ENCODE measurements at regions not wholly inside any gene's neighbourhood (a gene's known extent, or its start where the extent isn't known, plus 50 kb on each side); places are given as distances from the start of the nearest gene placed in this dataset.

DNA sequence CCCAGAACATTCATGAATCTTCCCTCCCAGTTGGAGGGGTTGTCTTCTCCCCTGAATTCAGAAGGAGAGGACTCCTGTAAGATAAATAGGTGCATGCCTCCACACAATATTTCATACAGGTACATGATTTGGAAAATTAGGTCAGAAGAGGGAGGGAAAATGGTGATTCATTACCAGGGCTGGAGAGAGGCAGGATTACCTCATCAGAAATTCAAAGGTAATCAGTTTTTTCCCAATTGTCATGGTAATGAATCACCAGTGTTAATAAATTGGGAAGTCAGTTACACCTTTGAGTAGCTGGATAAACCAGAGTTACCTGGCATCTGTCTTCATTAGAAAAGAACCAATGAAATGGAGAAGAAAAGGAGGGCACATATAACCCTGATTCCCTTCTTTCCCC is 128.5 kb downstream of the EN1 start:
- no peak for DNase-seq
- Histone ChIP-seq H4K20me1 (ENCODE audit: insufficient read depth) (no peaks in the 10 kb centered on the region), H3K4me1 (ENCODE audit: control insufficient read depth in 1 of 2, insufficient read depth in 2 of 2, low read depth in 1 of 2, low read length in 1 of 2) (no peaks in the 10 kb centered on the region), H3K36me3 (replicated peaks in 1 of 2; ENCODE audit: control insufficient read depth in 1 of 2, insufficient read depth in 2 of 2, low read length in 1 of 2) (no peaks in the 10 kb centered on the region), H3K27ac (ENCODE audit: low read depth in 2 of 2, low read length in 1 of 2) (no peak overlapping the region), H3K4me3 (ENCODE audit: low read depth in 2 of 2, low read length in 1 of 2) (no peak overlapping the region), H3K9ac (no peak overlapping the region), H3K9me2 (no peaks in the 10 kb centered on the region), H3K4me2 (no peak overlapping the region), H3F3A (replicated peaks; ENCODE audit: insufficient read depth) (no peaks in the 10 kb centered on the region), H3K9me3 (no peaks in the 10 kb centered on the region), H3K27me3 (ENCODE audit: insufficient read depth) (peaks cover 6% of the 10 kb centered on the region; the same call in 1 of the 2 replicates), H2AFZ (ENCODE audit: low read depth) (no peak overlapping the region), H3K79me2 (ENCODE audit: insufficient read depth) (no peaks in the 10 kb centered on the region)
- POLR2A ChIA-PET = no interaction called here
- TF ChIP-seq CHD2 (IDR thresholded peaks at IDR 0.05; ENCODE audit: low read length, partially characterized antibody) (no peak), TAF1 (IDR thresholded peaks at IDR 0.05; ENCODE audit: borderline replicate concordance, low read depth, low read length) (no peak), NRF1 (IDR thresholded peaks at IDR 0.05; ENCODE audit: low read depth, low read length) (no peak), JUND (IDR thresholded peaks at IDR 0.05) (no peak), RAD21 (IDR thresholded peaks at IDR 0.05; ENCODE audit: low read length) (no peak), SMC3 (IDR thresholded peaks at IDR 0.05; ENCODE audit: low read depth, low read length) (no peak), USF2 (IDR thresholded peaks at IDR 0.05; ENCODE audit: borderline replicate concordance, low read depth, low read length) (no peak), EZH2phosphoT487 (IDR thresholded peaks at IDR 0.05; ENCODE audit: borderline replicate concordance, low read depth) (no peak), MAX (IDR thresholded peaks at IDR 0.05; ENCODE audit: low read depth) (no peak), GABPA (IDR thresholded peaks at IDR 0.05; ENCODE audit: low read depth) (no peak), GATA2 (CRISPR knock-in tag; IDR thresholded peaks at IDR 0.05) (no peak), PBX3 (IDR thresholded peaks at IDR 0.05) (no peak)
- TF ChIP-seq, protein P1, sequence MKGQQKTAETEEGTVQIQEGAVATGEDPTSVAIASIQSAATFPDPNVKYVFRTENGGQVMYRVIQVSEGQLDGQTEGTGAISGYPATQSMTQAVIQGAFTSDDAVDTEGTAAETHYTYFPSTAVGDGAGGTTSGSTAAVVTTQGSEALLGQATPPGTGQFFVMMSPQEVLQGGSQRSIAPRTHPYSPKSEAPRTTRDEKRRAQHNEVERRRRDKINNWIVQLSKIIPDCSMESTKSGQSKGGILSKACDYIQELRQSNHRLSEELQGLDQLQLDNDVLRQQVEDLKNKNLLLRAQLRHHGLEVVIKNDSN (IDR thresholded peaks at IDR 0.05; ENCODE audit: borderline replicate concordance, low read depth) = no peak
- CTCF ChIA-PET = no interaction called here

GRCh38 chr2:118716102-118716501 is 131.3 kb downstream of the EN1 start:
- ChIA-PET POLR2A (no interaction called here), CTCF (no interaction called here)
- Histone ChIP-seq H3K79me2 (ENCODE audit: insufficient read depth) (no peaks in the 10 kb centered on the region), H3K4me2 (no peak overlapping the region), H3K9ac (no peak overlapping the region), H3F3A (replicated peaks; ENCODE audit: insufficient read depth) (no peaks in the 10 kb centered on the region), H3K9me3 (no peaks in the 10 kb centered on the region), H3K4me1 (ENCODE audit: control insufficient read depth in 1 of 2, insufficient read depth in 2 of 2, low read depth in 1 of 2, low read length in 1 of 2) (no peaks in the 10 kb centered on the region), H4K20me1 (ENCODE audit: insufficient read depth) (no peaks in the 10 kb centered on the region), H2AFZ (ENCODE audit: low read depth) (no peak overlapping the region), H3K9me2 (no peaks in the 10 kb centered on the region), H3K27me3 (ENCODE audit: insufficient read depth) (peaks cover 6% of the 10 kb centered on the region; the same call in 1 of the 2 replicates), H3K4me3 (ENCODE audit: low read depth in 2 of 2, low read length in 1 of 2) (no peak overlapping the region), H3K36me3 (replicated peaks in 1 of 2; ENCODE audit: control insufficient read depth in 1 of 2, insufficient read depth in 2 of 2, low read length in 1 of 2) (no peaks in the 10 kb centered on the region), H3K27ac (ENCODE audit: low read depth in 2 of 2, low read length in 1 of 2) (no peak overlapping the region)
- WGBS (ENCODE audit: low lambda C conversion rate) = 48% methylated on average over 6 of the region's 6 CpGs
- TF ChIP-seq GABPA (IDR thresholded peaks at IDR 0.05; ENCODE audit: low read depth) (no peak), CHD2 (IDR thresholded peaks at IDR 0.05; ENCODE audit: low read length, partially characterized antibody) (no peak), RXRA (IDR thresholded peaks at IDR 0.05; ENCODE audit: borderline replicate concordance, low read depth) (no peak), TCF12 (IDR thresholded peaks at IDR 0.05) (no peak), NRF1 (IDR thresholded peaks at IDR 0.05; ENCODE audit: low read depth, low read length) (no peak), FOXM1 (IDR thresholded peaks at IDR 0.05; ENCODE audit: low read depth) (no peak), JUND (IDR thresholded peaks at IDR 0.05) (no peak), RAD21 (IDR thresholded peaks at IDR 0.05; ENCODE audit: low read length) (no peak)
- TF ChIP-seq, protein P2, sequence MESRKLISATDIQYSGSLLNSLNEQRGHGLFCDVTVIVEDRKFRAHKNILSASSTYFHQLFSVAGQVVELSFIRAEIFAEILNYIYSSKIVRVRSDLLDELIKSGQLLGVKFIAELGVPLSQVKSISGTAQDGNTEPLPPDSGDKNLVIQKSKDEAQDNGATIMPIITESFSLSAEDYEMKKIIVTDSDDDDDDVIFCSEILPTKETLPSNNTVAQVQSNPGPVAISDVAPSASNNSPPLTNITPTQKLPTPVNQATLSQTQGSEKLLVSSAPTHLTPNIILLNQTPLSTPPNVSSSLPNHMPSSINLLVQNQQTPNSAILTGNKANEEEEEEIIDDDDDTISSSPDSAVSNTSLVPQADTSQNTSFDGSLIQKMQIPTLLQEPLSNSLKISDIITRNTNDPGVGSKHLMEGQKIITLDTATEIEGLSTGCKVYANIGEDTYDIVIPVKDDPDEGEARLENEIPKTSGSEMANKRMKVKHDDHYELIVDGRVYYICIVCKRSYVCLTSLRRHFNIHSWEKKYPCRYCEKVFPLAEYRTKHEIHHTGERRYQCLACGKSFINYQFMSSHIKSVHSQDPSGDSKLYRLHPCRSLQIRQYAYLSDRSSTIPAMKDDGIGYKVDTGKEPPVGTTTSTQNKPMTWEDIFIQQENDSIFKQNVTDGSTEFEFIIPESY (IDR thresholded peaks at IDR 0.05; ENCODE audit: borderline replicate concordance, low read depth) = no peak
- no peak for DNase-seq
